ENCODE measurements at regions not wholly inside any gene's neighbourhood (a gene's known extent, or its start where the extent isn't known, plus 50 kb on each side); places are given as distances from the start of the nearest gene placed in this dataset.

GRCh38 chr6:144653885-144654505 is 368.9 kb downstream of the UTRN start:
- H3K27ac Mint-ChIP-seq (ENCODE audit: unreplicated experiment): no peak overlapping the region
- peaks cover 2% of the 10 kb centered on the region for H3K27me3 Mint-ChIP-seq (ENCODE audit: unreplicated experiment)
- H3K9me3 Mint-ChIP-seq (ENCODE audit: unreplicated experiment): peaks cover 3% of the 10 kb centered on the region
- no peak for TF ChIP-seq CTCF (IDR thresholded peaks at IDR 0.05; ENCODE audit: partially characterized antibody, unreplicated experiment)
- DNase-seq: no peak
- H3K4me3 Mint-ChIP-seq (ENCODE audit: unreplicated experiment): no peak overlapping the region
- H3K4me1 Mint-ChIP-seq (ENCODE audit: low read depth, unreplicated experiment): peaks cover 19% of the 10 kb centered on the region
- no peaks in the 10 kb centered on the region for H3K36me3 Mint-ChIP-seq (ENCODE audit: unreplicated experiment)

DNA sequence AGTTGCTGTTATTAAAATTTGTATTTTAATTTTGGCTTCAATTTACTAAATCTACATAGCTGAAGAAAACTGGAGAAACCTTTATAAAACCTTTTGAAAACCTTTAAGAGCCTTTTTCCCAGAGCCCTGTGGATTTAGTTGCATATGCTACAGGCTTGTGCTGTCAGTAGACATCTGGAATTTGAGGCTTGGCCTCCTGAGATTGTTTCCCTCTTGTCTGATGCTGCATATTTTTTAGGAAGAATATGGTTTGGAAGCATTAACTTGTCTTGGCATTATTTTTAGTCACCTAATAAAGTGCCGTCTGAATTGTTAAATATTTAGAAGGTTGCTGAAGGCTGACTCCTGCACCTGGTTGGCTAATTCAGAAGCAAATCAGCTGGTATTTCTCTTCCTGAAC is 369.4 kb downstream of the UTRN start:
- H3K9me3 Mint-ChIP-seq (ENCODE audit: unreplicated experiment): peaks cover 3% of the 10 kb centered on the region
- no peaks in the 10 kb centered on the region for H3K36me3 Mint-ChIP-seq (ENCODE audit: unreplicated experiment)
- no peak overlapping the region for H3K4me3 Mint-ChIP-seq (ENCODE audit: unreplicated experiment)
- peaks cover 4% of the 10 kb centered on the region for H3K27me3 Mint-ChIP-seq (ENCODE audit: unreplicated experiment)
- DNase-seq: no peak
- H3K4me1 Mint-ChIP-seq (ENCODE audit: low read depth, unreplicated experiment): peaks cover 23% of the 10 kb centered on the region
- TF ChIP-seq CTCF (IDR thresholded peaks at IDR 0.05; ENCODE audit: partially characterized antibody, unreplicated experiment): no peak
- no peak overlapping the region for H3K27ac Mint-ChIP-seq (ENCODE audit: unreplicated experiment)

GRCh38 chr6:144655376-144655775 is 370.2 kb downstream of the UTRN start:
- Mint-ChIP-seq H3K4me3 (ENCODE audit: unreplicated experiment) (no peak overlapping the region), H3K27ac (ENCODE audit: unreplicated experiment) (no peak overlapping the region), H3K4me1 (ENCODE audit: low read depth, unreplicated experiment) (peaks cover 32% of the 10 kb centered on the region), H3K27me3 (ENCODE audit: unreplicated experiment) (peaks cover 4% of the 10 kb centered on the region), H3K9me3 (ENCODE audit: unreplicated experiment) (peaks cover 2% of the 10 kb centered on the region), H3K36me3 (ENCODE audit: unreplicated experiment) (no peaks in the 10 kb centered on the region)
- no peak for TF ChIP-seq CTCF (IDR thresholded peaks at IDR 0.05; ENCODE audit: partially characterized antibody, unreplicated experiment)
- DNase-seq: no peak

DNA sequence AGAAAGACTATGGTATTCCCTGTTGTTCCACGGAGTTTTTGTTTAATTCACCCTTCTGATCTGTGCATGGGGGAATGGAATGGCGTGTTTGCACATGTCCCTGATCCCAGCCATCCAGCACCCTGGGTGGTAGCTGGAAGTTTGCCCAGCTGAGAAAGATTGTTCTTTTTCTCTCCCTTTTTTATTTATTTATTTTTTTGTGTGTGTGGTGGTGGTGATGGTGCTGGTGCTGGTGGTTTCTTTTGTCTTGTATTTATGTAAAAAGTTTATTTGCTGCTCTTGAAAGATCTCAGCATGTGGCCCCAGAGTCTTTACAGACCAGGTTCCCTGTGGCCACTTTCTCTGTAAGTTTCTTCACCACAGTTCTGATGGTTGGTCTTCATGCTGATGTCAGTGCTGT is 372.6 kb downstream of the UTRN start:
- Mint-ChIP-seq H3K27me3 (ENCODE audit: unreplicated experiment) (peaks cover 10% of the 10 kb centered on the region), H3K9me3 (ENCODE audit: unreplicated experiment) (peaks cover 6% of the 10 kb centered on the region), H3K27ac (ENCODE audit: unreplicated experiment) (no peak overlapping the region), H3K36me3 (ENCODE audit: unreplicated experiment) (no peaks in the 10 kb centered on the region), H3K4me1 (ENCODE audit: low read depth, unreplicated experiment) (peaks cover 48% of the 10 kb centered on the region), H3K4me3 (ENCODE audit: unreplicated experiment) (no peak overlapping the region)
- no peak for TF ChIP-seq CTCF (IDR thresholded peaks at IDR 0.05; ENCODE audit: partially characterized antibody, unreplicated experiment)
- DNase-seq: no peak

- H3K36me3 Mint-ChIP-seq (ENCODE audit: unreplicated experiment): no peaks in the 10 kb centered on the region
- H3K27ac Mint-ChIP-seq (ENCODE audit: unreplicated experiment): peak overlapping the region; percentile 44
- TF ChIP-seq CTCF (IDR thresholded peaks at IDR 0.05; ENCODE audit: partially characterized antibody, unreplicated experiment): no peak
- H3K4me1 Mint-ChIP-seq (ENCODE audit: low read depth, unreplicated experiment): peaks cover 48% of the 10 kb centered on the region
- H3K4me3 Mint-ChIP-seq (ENCODE audit: unreplicated experiment): peak overlapping the region; percentile 67
- H3K27me3 Mint-ChIP-seq (ENCODE audit: unreplicated experiment): peaks cover 10% of the 10 kb centered on the region
- peaks cover 6% of the 10 kb centered on the region for H3K9me3 Mint-ChIP-seq (ENCODE audit: unreplicated experiment)
- DNase-seq: peak; percentile 28
Observed at GRCh38 chr6:144659202-144660182, 374.4 kb downstream of the UTRN start.
